ENCODE measurements at regions not wholly inside any gene's neighbourhood (a gene's known extent, or its start where the extent isn't known, plus 50 kb on each side); places are given as distances from the start of the nearest gene placed in this dataset.

DNA sequence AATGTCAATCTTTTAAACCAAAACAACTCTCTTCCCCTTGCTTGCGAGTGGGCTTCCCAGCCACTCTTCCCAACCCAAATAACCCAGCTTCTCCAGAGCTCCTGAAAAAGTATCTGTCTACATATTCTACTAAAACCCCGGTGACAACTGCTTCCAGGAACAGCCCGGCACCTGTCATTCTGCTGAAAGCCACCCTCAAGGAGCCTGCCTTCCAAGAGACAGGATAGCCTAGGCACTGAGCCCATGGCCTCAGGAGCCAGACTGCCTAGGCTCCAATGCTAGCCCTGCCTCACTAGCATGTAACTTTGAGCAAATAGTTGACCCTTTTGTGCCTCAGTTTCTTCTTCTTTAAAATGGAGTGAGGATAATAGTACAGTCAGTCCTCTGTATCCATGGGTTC is 459.8 kb downstream of the SOX6 start:
- Mint-ChIP-seq H3K4me3 (no peak overlapping the region), H3K9me3 (no peaks in the 10 kb centered on the region), H3K27me3 (no peaks in the 10 kb centered on the region), H3K36me3 (no peaks in the 10 kb centered on the region), H3K4me1 (ENCODE audit: low read depth) (no peaks in the 10 kb centered on the region), H3K27ac (no peak overlapping the region)
- intact Hi-C loops (cut with micrococcal nuclease): no loop called here
- ChIA-PET CTCF (no interaction called here), POLR2A (no interaction called here)
- DNase-seq: no peak

- no peak for DNase-seq
- Mint-ChIP-seq H3K27me3 (no peaks in the 10 kb centered on the region), H3K4me1 (ENCODE audit: low read depth) (no peaks in the 10 kb centered on the region), H3K4me3 (no peak overlapping the region), H3K9me3 (no peaks in the 10 kb centered on the region), H3K27ac (no peak overlapping the region), H3K36me3 (no peaks in the 10 kb centered on the region)
- intact Hi-C loops (cut with micrococcal nuclease): no loop called here
- ChIA-PET POLR2A (no interaction called here), CTCF (no interaction called here)
Measured at GRCh38 chr11:15897211-15897960, 459.0 kb downstream of the SOX6 start.

GRCh38 chr11:15901054-15901453 is 455.3 kb downstream of the SOX6 start:
- ChIA-PET CTCF (no interaction called here), POLR2A (no interaction called here)
- no peak for DNase-seq
- H3K4me1 Mint-ChIP-seq (ENCODE audit: low read depth): no peaks in the 10 kb centered on the region
- H3K27ac Mint-ChIP-seq: no peak overlapping the region
- no peaks in the 10 kb centered on the region for H3K36me3 Mint-ChIP-seq
- intact Hi-C loops (cut with micrococcal nuclease): no loop called here
- H3K4me3 Mint-ChIP-seq: no peak overlapping the region
- no peaks in the 10 kb centered on the region for H3K27me3 Mint-ChIP-seq
- no peaks in the 10 kb centered on the region for H3K9me3 Mint-ChIP-seq

DNA sequence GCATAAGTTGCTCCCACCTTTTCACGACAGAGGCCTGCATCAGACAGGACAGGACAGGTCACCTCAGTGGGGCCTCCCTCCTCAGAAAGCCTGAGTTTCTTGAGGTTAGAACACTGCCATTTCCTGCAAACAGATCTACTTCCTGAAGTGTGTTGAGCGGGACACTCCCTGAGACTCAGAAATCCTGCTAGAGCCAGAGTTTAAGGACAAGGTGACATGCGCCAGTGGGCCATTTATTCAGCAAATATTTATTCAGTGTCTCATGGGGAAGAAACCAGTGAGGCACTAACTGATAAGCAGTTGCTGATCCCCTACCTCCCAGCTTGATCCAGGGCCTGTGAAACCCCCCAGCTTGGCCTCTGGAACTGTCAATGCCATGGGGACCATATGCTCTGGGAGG is 454.6 kb downstream of the SOX6 start:
- POLR2A ChIA-PET: no interaction called here
- H3K36me3 Mint-ChIP-seq: no peaks in the 10 kb centered on the region
- CTCF ChIA-PET: no interaction called here
- no peak for DNase-seq
- intact Hi-C loops (cut with micrococcal nuclease): no loop called here
- H3K4me1 Mint-ChIP-seq (ENCODE audit: low read depth): no peaks in the 10 kb centered on the region
- H3K4me3 Mint-ChIP-seq: no peak overlapping the region
- H3K27me3 Mint-ChIP-seq: no peaks in the 10 kb centered on the region
- no peaks in the 10 kb centered on the region for H3K9me3 Mint-ChIP-seq
- H3K27ac Mint-ChIP-seq: no peak overlapping the region

DNA sequence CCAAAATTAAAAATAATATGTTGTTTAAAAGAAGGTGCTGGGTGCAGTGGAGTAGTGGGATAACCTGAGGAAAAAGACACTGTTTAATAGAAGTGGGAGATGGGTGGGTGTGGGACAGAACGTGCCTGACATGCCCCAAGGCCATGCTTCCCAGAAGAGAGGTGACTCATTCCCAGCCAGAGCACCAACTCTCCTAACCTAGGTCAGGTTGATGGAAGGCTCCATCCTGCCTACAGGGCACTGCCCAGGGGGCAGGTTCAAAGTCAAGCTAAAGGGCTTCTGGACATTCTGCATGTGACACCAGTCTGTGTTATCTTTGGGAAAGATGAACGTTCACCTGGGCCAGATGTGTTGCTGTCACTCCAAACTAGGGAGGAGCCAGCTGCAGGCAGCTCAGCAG is 453.1 kb downstream of the SOX6 start:
- Mint-ChIP-seq H3K4me3 (no peak overlapping the region), H3K27me3 (no peaks in the 10 kb centered on the region)

DNA sequence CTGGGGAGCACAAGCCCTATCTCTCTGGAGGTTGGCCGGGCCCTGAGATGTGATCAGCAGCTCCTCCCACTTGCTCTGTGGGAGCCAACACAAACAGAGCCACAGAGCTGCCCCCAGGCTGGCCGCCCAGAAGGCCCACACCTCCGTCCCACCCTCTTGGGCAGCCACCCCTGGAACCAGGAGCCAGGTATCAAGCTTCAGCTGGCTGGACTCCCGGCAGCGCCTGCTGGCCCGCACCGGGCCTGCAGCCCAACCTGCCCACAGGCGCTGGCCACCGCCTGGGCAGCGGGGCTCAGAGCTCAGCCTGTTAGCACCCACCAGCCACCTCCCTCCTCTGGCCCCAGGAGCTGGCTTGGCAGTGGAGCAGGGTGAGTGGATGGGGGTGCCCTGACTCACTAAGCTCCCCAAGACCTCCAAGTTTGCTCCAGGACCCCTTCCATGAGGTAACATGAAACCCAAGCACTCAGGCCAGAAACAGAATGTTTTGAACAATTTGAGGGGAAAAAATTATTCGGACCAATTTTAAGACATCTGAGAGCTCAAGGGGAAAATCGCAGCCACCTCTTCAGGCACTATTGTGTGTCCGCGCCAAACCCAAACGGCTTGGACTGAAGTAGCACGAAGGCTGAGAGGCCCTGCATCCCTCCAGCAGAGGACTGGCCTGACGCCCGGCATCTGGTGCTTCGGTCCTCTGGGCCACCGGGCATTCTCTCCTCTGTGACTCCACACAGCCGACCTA is 450.8 kb downstream of the SOX6 start:
- ChIA-PET CTCF (no interaction called here), POLR2A (no interaction called here)
- intact Hi-C loops (cut with micrococcal nuclease): no loop called here
- Mint-ChIP-seq H3K36me3 (no peaks in the 10 kb centered on the region), H3K9me3 (no peaks in the 10 kb centered on the region), H3K4me1 (ENCODE audit: low read depth) (no peaks in the 10 kb centered on the region), H3K4me3 (no peak overlapping the region), H3K27ac (no peak overlapping the region), H3K27me3 (no peaks in the 10 kb centered on the region)
- no peak for DNase-seq

More for the DNA sequence above, 453.1 kb downstream of the SOX6 start:
- POLR2A ChIA-PET: no interaction called here
- Mint-ChIP-seq H3K36me3 (no peaks in the 10 kb centered on the region), H3K27ac (no peak overlapping the region), H3K4me1 (ENCODE audit: low read depth) (no peaks in the 10 kb centered on the region), H3K9me3 (no peaks in the 10 kb centered on the region)
- intact Hi-C loops (cut with micrococcal nuclease): no loop called here
- CTCF ChIA-PET: no interaction called here
- no peak for DNase-seq

DNA sequence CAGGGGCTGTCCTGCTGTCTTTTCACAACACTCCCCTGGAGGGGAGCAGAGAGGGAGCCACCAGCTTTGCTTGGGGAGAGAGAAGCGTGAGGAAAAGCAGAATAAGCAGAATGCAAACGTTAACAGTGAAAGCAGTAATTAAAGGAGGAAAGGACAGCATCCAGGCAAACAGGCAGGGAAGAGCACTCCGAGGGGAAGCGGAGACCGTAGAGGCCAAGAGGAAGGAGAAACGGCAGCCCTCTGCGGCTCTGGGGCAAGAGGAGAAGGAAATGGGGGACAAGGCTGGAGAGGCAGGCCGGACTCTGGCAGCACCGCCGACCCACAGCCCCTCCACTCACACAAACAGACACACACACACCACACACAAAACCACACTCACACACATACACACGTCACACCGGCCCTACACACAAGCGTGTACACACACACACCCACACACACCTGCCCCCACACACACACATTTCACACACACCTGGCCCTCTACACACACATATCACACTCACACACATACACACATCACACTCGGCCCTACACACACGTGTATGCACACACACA is 449.8 kb downstream of the SOX6 start:
- no peaks in the 10 kb centered on the region for H3K9me3 Mint-ChIP-seq
- intact Hi-C loops (cut with micrococcal nuclease): no loop called here
- no peak overlapping the region for H3K4me3 Mint-ChIP-seq
- POLR2A ChIA-PET: no interaction called here
- H3K27me3 Mint-ChIP-seq: no peaks in the 10 kb centered on the region
- H3K27ac Mint-ChIP-seq: no peak overlapping the region
- DNase-seq: no peak
- no peaks in the 10 kb centered on the region for H3K36me3 Mint-ChIP-seq
- CTCF ChIA-PET: no interaction called here
- H3K4me1 Mint-ChIP-seq (ENCODE audit: low read depth): no peaks in the 10 kb centered on the region

DNA sequence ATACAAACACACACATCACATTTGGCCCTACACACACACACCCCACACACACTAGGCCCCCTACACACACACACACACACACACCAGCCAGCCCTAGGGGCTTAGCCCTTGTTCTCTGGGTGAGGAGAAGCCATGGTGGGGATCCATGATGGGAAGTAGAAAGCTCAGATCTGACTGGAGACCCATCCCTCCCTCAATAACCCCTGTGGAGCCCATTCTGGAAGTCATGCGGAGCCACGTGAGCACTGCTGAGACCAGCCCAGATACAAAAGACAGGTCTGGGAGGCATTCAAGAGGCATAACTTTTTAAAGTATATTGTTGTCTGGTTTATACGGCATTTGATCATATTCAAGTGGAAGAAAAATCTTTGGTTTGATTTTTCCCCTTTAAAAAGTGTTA is 448.5 kb downstream of the SOX6 start:
- H3K4me1 Mint-ChIP-seq (ENCODE audit: low read depth): no peaks in the 10 kb centered on the region
- CTCF ChIA-PET: no interaction called here
- H3K9me3 Mint-ChIP-seq: no peaks in the 10 kb centered on the region
- no peaks in the 10 kb centered on the region for H3K36me3 Mint-ChIP-seq
- DNase-seq: no peak
- no peak overlapping the region for H3K4me3 Mint-ChIP-seq
- H3K27ac Mint-ChIP-seq: no peak overlapping the region
- no peaks in the 10 kb centered on the region for H3K27me3 Mint-ChIP-seq
- POLR2A ChIA-PET: no interaction called here
- intact Hi-C loops (cut with micrococcal nuclease): no loop called here

DNA sequence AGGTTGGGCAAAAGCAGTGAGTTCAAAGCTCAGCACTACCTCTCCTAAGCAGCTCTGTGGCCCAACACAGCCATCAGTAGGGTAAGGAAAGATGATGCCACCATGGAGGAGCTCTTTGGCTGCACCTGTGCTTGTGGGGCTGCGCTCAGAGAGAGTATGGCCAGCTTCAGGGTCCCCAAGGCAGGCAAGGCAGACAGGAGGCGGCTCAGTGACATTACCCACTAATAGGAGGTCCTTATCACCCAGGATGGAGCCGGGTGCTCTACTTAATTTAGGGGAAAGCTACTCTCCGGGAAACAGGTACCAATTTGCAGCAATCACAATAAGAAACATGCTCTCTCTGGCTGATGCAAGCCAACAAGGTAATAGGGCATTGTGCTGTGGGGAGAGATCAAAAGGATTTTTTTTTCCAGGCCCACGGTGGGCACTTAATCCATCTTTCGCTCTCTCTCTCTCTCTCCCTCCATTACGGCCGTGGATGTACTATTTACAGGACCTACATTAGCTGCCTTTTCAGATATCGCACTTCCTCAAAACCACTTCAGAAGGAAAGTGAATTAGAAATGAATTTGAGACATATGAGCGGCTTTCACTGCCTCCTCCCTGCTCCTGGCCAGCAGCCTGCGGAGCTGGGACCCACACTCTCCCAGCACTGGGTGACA is 446.3 kb downstream of the SOX6 start:
- CTCF ChIA-PET: no interaction called here

GRCh38 chr11:15910761-15911160 is 445.6 kb downstream of the SOX6 start:
- Mint-ChIP-seq H3K4me1 (ENCODE audit: low read depth) (no peaks in the 10 kb centered on the region), H3K27me3 (no peaks in the 10 kb centered on the region), H3K36me3 (no peaks in the 10 kb centered on the region), H3K27ac (no peak overlapping the region), H3K9me3 (no peaks in the 10 kb centered on the region), H3K4me3 (no peak overlapping the region)
- intact Hi-C loops (cut with micrococcal nuclease): no loop called here
- POLR2A ChIA-PET: no interaction called here
- DNase-seq: no peak
- CTCF ChIA-PET: no interaction called here

More for the DNA sequence above, 446.3 kb downstream of the SOX6 start:
- Mint-ChIP-seq H3K36me3 (no peaks in the 10 kb centered on the region), H3K27ac (no peak overlapping the region), H3K4me3 (no peak overlapping the region), H3K27me3 (no peaks in the 10 kb centered on the region), H3K4me1 (ENCODE audit: low read depth) (no peaks in the 10 kb centered on the region), H3K9me3 (no peaks in the 10 kb centered on the region)
- DNase-seq: no peak
- intact Hi-C loops (cut with micrococcal nuclease): no loop called here
- POLR2A ChIA-PET: no interaction called here

GRCh38 chr11:15911377-15912044 is 444.8 kb downstream of the SOX6 start:
- DNase-seq: no peak
- H3K9me3 Mint-ChIP-seq: no peaks in the 10 kb centered on the region
- H3K4me3 Mint-ChIP-seq: no peak overlapping the region
- CTCF ChIA-PET: no interaction called here
- H3K4me1 Mint-ChIP-seq (ENCODE audit: low read depth): no peaks in the 10 kb centered on the region
- H3K36me3 Mint-ChIP-seq: no peaks in the 10 kb centered on the region
- POLR2A ChIA-PET: no interaction called here
- no peak overlapping the region for H3K27ac Mint-ChIP-seq
- no peaks in the 10 kb centered on the region for H3K27me3 Mint-ChIP-seq
- intact Hi-C loops (cut with micrococcal nuclease): no loop called here

- ChIA-PET CTCF (no interaction called here), POLR2A (no interaction called here)
- Mint-ChIP-seq H3K9me3 (no peaks in the 10 kb centered on the region), H3K36me3 (no peaks in the 10 kb centered on the region), H3K4me1 (ENCODE audit: low read depth) (no peaks in the 10 kb centered on the region), H3K27me3 (no peaks in the 10 kb centered on the region), H3K4me3 (no peak overlapping the region), H3K27ac (no peak overlapping the region)
- intact Hi-C loops (cut with micrococcal nuclease): no loop called here
- no peak for DNase-seq
Measured at GRCh38 chr11:15912291-15912690, 444.1 kb downstream of the SOX6 start.

Data from activated CD4-positive, alpha-beta memory T cell treated with anti-CD3 and anti-CD28 coated beads for 36 hours (primary cell).